ENCODE measurements at regions not wholly inside any gene's neighbourhood (a gene's known extent, or its start where the extent isn't known, plus 50 kb on each side); places are given as distances from the start of the nearest gene placed in this dataset.
"Not testable (repeated sequence)": the region's sequence is repeated elsewhere in the genome, so short reads cannot be mapped to it uniquely, and the experiment has no call there.

- no peak for DNase-seq
- TF ChIP-seq CTCF (conservative IDR thresholded peaks at IDR 0.05) = no peak
- no peaks in the 10 kb centered on the region for H3K9me3 ChIP-seq (ENCODE audit: control insufficient read depth, low read length)
- H3K9me3 Mint-ChIP-seq = peaks cover 10% of the 10 kb centered on the region
- no peaks in the 10 kb centered on the region for H3K36me3 ChIP-seq (ENCODE audit: control insufficient read depth, insufficient read depth, low read length)
- H3K4me3 Mint-ChIP-seq = no peak overlapping the region
- WGBS, 2 experiments (ENCODE audit: insufficient coverage in 1 of 2, insufficient read length in 1 of 2) = 93 to 100% methylated on average over 1 to 2 of the region's 2 CpGs
- H3K27ac ChIP-seq (ENCODE audit: low read depth, low read length) = no peak overlapping the region
- H3K4me3 ChIP-seq (ENCODE audit: low read length) = no peak overlapping the region
- no peaks in the 10 kb centered on the region for H3K4me1 Mint-ChIP-seq
- H3K4me1 ChIP-seq (ENCODE audit: control insufficient read depth, insufficient read depth, low read length) = no peaks in the 10 kb centered on the region
- no peaks in the 10 kb centered on the region for H3K27me3 ChIP-seq (ENCODE audit: control insufficient read depth, insufficient read depth, low read length, poor library complexity, severe bottlenecking)
- no peak overlapping the region for H3K27ac Mint-ChIP-seq
- peaks cover 2% of the 10 kb centered on the region for H3K27me3 Mint-ChIP-seq (ENCODE audit: insufficient read depth)
- H3K36me3 Mint-ChIP-seq (ENCODE audit: low read depth) = no peaks in the 10 kb centered on the region
- no peak overlapping the region for H3K9ac ChIP-seq (ENCODE audit: extremely low read depth, low read length, poor library complexity, severe bottlenecking)
Measured at GRCh38 chr5:6244339-6244714, 134.0 kb downstream of the MED10 start.

GRCh38 chr5:6243706-6244338 is 134.5 kb downstream of the MED10 start:
- Histone ChIP-seq H3K36me3 (ENCODE audit: control insufficient read depth, insufficient read depth, low read length) (no peaks in the 10 kb centered on the region), H3K4me1 (ENCODE audit: control insufficient read depth, insufficient read depth, low read length) (no peaks in the 10 kb centered on the region), H3K9me3 (ENCODE audit: control insufficient read depth, low read length) (no peaks in the 10 kb centered on the region), H3K9ac (ENCODE audit: extremely low read depth, low read length, poor library complexity, severe bottlenecking) (no peak overlapping the region), H3K27ac (ENCODE audit: low read depth, low read length) (no peak overlapping the region), H3K4me3 (ENCODE audit: low read length) (no peak overlapping the region), H3K27me3 (ENCODE audit: control insufficient read depth, insufficient read depth, low read length, poor library complexity, severe bottlenecking) (no peaks in the 10 kb centered on the region)
- no peaks in the 10 kb centered on the region for H3K4me1 Mint-ChIP-seq
- no peak for TF ChIP-seq CTCF (conservative IDR thresholded peaks at IDR 0.05)
- H3K36me3 Mint-ChIP-seq (ENCODE audit: low read depth) = no peaks in the 10 kb centered on the region
- 72 to 79% methylated on average over 3 to 5 of the region's 5 CpGs for WGBS, 2 experiments (ENCODE audit: insufficient coverage in 1 of 2, insufficient read length in 1 of 2)
- DNase-seq = no peak
- no peak overlapping the region for H3K27ac Mint-ChIP-seq
- peaks cover 2% of the 10 kb centered on the region for H3K27me3 Mint-ChIP-seq (ENCODE audit: insufficient read depth)
- H3K9me3 Mint-ChIP-seq = peaks cover 12% of the 10 kb centered on the region
- H3K4me3 Mint-ChIP-seq = no peak overlapping the region

GRCh38 chr5:6241056-6241455 is 137.3 kb downstream of the MED10 start:
- not testable (repeated sequence) for H3K4me1 ChIP-seq (ENCODE audit: control insufficient read depth, insufficient read depth, low read length); H3K4me1 Mint-ChIP-seq; H3K9ac ChIP-seq (ENCODE audit: extremely low read depth, low read length, poor library complexity, severe bottlenecking); H3K4me3 Mint-ChIP-seq; H3K27me3 ChIP-seq (ENCODE audit: control insufficient read depth, insufficient read depth, low read length, poor library complexity, severe bottlenecking); H3K27ac ChIP-seq (ENCODE audit: low read depth, low read length); DNase-seq; H3K27me3 Mint-ChIP-seq (ENCODE audit: insufficient read depth); H3K36me3 ChIP-seq (ENCODE audit: control insufficient read depth, insufficient read depth, low read length); H3K9me3 ChIP-seq (ENCODE audit: control insufficient read depth, low read length); H3K4me3 ChIP-seq (ENCODE audit: low read length); H3K36me3 Mint-ChIP-seq (ENCODE audit: low read depth); H3K27ac Mint-ChIP-seq
- peaks cover 14% of the 10 kb centered on the region for H3K9me3 Mint-ChIP-seq

GRCh38 chr5:6236858-6237481 is 141.4 kb downstream of the MED10 start:
- no peak overlapping the region for H3K4me3 ChIP-seq (ENCODE audit: low read length)

More at GRCh38 chr5:6236858-6237481, 141.4 kb downstream of the MED10 start:
- Mint-ChIP-seq H3K27me3 (ENCODE audit: insufficient read depth) (no peaks in the 10 kb centered on the region), H3K4me1 (peaks cover 1% of the 10 kb centered on the region), H3K36me3 (ENCODE audit: low read depth) (no peaks in the 10 kb centered on the region), H3K4me3 (no peak overlapping the region), H3K9me3 (peaks cover 14% of the 10 kb centered on the region), H3K27ac (no peak overlapping the region)
- no peaks in the 10 kb centered on the region for H3K9me3 ChIP-seq (ENCODE audit: control insufficient read depth, low read length)
- H3K27me3 ChIP-seq (ENCODE audit: control insufficient read depth, insufficient read depth, low read length, poor library complexity, severe bottlenecking) = no peaks in the 10 kb centered on the region
- H3K27ac ChIP-seq (ENCODE audit: low read depth, low read length) = no peak overlapping the region
- TF ChIP-seq CTCF (conservative IDR thresholded peaks at IDR 0.05) = no peak
- H3K4me1 ChIP-seq (ENCODE audit: control insufficient read depth, insufficient read depth, low read length) = no peaks in the 10 kb centered on the region
- no peaks in the 10 kb centered on the region for H3K36me3 ChIP-seq (ENCODE audit: control insufficient read depth, insufficient read depth, low read length)
- H3K9ac ChIP-seq (ENCODE audit: extremely low read depth, low read length, poor library complexity, severe bottlenecking) = no peak overlapping the region
- no peak for DNase-seq
- 90 to 91% methylated on average over 6 to 8 of the region's 8 CpGs for WGBS, 2 experiments (ENCODE audit: insufficient coverage in 1 of 2, insufficient read length in 1 of 2)
